ENCODE measurements at regions not wholly inside any gene's neighbourhood (a gene's known extent, or its start where the extent isn't known, plus 50 kb on each side); places are given as distances from the start of the nearest gene placed in this dataset.
"Not testable (repeated sequence)": the region's sequence is repeated elsewhere in the genome, so short reads cannot be mapped to it uniquely, and the experiment has no call there.

DNA sequence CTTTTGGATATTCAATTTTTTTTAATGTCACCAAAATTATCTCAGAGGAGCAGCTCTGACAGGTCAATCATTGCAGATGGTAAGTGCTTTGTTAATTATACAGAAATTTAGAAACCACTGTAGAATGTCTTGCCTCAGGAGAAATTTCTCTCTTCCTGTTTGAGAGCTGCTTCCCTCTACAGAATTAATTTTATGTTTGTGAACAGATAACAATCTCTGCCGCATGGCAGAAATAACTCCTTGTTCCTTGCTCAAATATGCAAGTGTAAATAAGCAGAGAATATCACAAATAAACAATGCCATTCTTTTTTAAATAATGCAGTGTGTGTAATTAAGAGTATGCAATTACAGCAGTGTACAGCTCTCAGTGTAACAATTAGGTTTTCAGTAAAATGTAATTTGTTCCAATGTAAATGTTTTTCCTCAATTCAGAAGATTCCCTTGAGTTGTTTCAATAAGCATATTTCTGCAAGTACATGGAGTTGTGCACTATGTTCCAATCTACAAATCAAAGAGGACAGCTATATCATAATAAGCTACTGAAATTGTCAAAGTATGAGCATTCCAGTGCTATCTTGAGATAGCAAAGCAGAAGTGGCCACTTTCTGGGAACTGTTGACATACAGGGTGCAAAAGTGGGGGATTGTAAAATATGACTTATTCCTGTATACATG is 1012.8 kb downstream of the MAT2B start:
- no peaks in the 10 kb centered on the region for H3K4me1 ChIP-seq
- DNase-seq: no peak
- H3K27me3 ChIP-seq: no peaks in the 10 kb centered on the region
- no peaks in the 10 kb centered on the region for H3K9me3 ChIP-seq (replicated peaks)
- H3K27ac ChIP-seq: no peak overlapping the region
- H3K36me3 ChIP-seq: no peaks in the 10 kb centered on the region
- no peak overlapping the region for H3K4me3 ChIP-seq

DNA sequence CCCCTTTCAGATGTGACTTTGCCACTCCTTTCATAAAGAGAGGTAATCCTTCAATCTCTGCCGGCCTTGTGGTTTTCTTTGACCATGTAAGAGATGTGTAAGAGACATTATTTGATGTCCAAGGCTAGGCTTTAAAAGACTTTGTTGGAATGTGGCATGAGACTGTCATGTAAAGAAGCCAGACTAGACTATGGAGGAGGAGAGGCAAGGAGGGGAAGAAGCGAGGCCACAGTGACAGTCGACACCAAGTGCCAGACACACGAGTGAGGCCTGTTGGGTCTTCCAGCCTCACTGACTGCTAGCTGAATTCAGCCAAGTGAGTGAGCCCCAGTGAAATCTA is 1013.3 kb downstream of the MAT2B start:
- H3K36me3 ChIP-seq: no peaks in the 10 kb centered on the region
- H3K27ac ChIP-seq: no peak overlapping the region
- H3K4me1 ChIP-seq: no peaks in the 10 kb centered on the region
- H3K4me3 ChIP-seq: no peak overlapping the region
- no peak for DNase-seq
- no peaks in the 10 kb centered on the region for H3K27me3 ChIP-seq
- no peaks in the 10 kb centered on the region for H3K9me3 ChIP-seq (replicated peaks)

DNA sequence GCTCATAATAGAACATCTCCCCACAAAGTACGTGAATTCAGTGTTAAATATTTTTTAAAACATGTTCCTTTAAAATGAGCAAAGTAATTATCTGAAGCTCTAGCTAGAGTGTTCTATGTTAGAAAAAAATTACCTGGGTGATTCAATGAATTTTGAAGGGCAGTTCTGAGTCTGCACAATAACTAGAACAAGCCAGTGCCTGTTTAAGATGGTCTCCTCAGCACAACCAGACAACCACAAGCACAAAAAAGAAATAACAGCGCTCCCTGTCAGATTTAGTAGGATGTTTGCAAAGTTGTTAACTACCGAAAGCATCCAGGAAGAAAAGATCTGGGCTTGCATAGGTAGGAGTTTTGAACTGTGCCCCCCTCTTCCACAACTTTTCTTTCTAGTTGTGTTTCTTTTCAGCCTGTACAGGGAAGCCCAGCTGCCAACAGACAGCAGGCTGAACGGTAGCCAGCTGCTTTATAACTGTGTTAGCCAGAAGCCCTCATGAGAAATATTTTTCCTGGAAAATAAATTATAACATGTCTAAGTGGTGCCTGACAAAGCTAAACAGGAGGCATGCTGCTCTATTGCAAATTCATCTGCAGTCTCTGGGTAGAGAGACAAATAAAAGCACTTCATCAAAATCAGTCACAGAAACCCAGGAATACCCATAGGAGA is 1026.9 kb downstream of the MAT2B start:
- Histone ChIP-seq H3K36me3 (no peaks in the 10 kb centered on the region), H3K4me3 (no peak overlapping the region), H3K27me3 (no peaks in the 10 kb centered on the region), H3K4me1 (no peaks in the 10 kb centered on the region), H3K9me3 (replicated peaks) (no peaks in the 10 kb centered on the region), H3K27ac (no peak overlapping the region)
- DNase-seq: no peak

DNA sequence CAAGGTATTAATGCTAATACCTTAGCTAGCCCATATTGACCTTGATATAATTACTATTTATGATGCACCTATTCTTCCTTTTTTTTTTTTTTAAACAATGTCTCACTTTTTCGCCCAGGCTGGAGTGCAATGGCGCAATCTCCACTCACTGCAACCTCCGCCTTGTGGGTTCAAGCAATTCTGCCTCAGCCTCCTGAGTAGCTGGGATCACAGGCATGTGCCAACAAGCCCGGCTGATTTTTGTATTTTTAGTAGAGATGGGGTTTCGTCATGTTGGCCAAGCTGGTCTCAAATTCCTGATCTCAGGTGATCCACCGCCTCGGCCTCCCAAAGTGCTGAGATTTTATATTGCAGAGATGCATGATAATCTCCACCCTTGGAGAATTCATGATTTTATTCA is 1028.0 kb downstream of the MAT2B start:
- H3K4me1 ChIP-seq; DNase-seq; H3K27me3 ChIP-seq; H3K9me3 ChIP-seq (replicated peaks); H3K4me3 ChIP-seq; H3K36me3 ChIP-seq; H3K27ac ChIP-seq: not testable (repeated sequence)

DNA sequence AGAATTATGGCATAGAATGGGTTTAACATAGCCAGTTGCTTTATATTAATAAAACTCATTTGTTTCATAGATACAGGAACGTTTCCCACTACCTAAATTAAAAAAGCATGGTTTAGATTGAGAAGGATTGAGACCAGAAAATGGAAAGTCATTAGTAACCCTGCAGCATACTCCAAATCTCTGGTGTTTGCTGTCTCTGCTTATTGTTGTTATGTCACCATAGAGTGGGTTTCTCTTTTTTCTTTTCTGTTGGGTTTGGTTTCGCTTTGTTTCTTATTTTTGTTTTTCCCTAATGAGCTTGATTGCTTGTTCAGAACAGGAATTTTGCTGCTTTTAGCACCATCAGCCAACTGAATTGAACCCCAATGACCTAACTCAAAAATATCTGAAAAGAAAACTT is 1034.8 kb downstream of the MAT2B start:
- Histone ChIP-seq H3K4me3 (no peak overlapping the region), H3K27ac (no peak overlapping the region), H3K27me3 (no peaks in the 10 kb centered on the region), H3K4me1 (no peaks in the 10 kb centered on the region), H3K36me3 (no peaks in the 10 kb centered on the region), H3K9me3 (replicated peaks) (no peaks in the 10 kb centered on the region)
- no peak for DNase-seq

DNA sequence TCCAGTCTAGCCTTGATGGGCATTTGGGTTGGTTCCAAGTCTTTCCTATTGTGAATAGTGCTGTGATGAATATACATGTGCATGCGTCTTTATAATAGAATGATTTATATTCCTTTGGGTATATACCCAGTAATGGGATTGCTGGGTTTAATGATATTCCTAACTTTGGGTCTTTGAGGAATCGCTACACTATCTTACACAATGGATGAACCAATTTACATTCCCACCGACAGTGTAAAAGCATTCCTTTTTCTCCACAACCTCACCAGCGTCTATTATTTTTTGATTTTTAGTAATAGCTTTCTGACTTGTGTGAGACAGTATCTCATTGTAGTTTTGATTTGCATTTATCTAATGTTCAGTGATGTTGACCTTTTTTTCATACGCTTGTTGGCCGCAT is 1040.1 kb downstream of the MAT2B start:
- no peak for DNase-seq
- Histone ChIP-seq H3K27ac (no peak overlapping the region), H3K9me3 (replicated peaks) (no peaks in the 10 kb centered on the region), H3K36me3 (no peaks in the 10 kb centered on the region), H3K27me3 (no peaks in the 10 kb centered on the region), H3K4me3 (no peak overlapping the region), H3K4me1 (no peaks in the 10 kb centered on the region)

DNA sequence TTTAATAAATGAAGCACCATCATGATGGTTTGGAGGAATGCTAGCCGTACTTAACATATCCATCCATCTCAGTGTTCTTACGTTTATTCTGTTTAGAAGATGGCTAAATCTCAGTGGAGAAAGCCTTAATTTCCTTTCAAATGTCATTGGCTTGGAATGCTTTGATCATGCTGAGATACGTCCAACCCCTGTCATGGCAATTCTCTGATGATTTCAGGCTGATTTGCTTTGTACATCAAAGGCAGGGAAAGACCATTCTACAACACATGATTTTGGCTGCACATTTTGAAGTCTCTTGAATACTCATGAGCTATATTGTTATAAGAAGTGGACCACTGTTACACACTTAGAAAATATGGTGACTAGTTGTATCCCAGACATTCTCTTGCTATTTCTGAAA is 1048.4 kb downstream of the MAT2B start:
- no peak for DNase-seq
- H3K9me3 ChIP-seq (replicated peaks): no peaks in the 10 kb centered on the region
- no peak overlapping the region for H3K27ac ChIP-seq
- H3K4me3 ChIP-seq: no peak overlapping the region
- H3K4me1 ChIP-seq: no peaks in the 10 kb centered on the region
- no peaks in the 10 kb centered on the region for H3K36me3 ChIP-seq
- H3K27me3 ChIP-seq: no peaks in the 10 kb centered on the region

DNA sequence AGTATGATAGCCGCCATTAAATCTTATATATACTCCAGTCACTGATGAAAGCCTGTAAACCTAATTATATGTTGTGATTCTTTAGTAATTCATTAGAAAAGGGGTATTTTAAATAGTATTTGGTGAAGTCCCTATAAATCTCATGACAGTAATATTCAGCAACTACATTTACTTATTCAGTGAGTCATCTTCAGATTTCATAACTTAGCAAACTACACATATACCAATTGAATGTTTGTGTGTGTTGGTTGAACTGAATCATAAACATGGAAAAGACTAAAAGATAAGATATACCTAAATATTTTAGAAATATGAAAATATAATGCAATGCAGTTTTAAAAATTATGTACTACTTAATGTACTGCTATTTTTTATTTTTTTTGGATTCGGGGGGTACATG is 1050.4 kb downstream of the MAT2B start:
- no peak overlapping the region for H3K27ac ChIP-seq
- H3K36me3 ChIP-seq: no peaks in the 10 kb centered on the region
- no peak overlapping the region for H3K4me3 ChIP-seq
- DNase-seq: no peak
- H3K4me1 ChIP-seq: no peaks in the 10 kb centered on the region
- H3K9me3 ChIP-seq (replicated peaks): no peaks in the 10 kb centered on the region
- H3K27me3 ChIP-seq: no peaks in the 10 kb centered on the region

DNA sequence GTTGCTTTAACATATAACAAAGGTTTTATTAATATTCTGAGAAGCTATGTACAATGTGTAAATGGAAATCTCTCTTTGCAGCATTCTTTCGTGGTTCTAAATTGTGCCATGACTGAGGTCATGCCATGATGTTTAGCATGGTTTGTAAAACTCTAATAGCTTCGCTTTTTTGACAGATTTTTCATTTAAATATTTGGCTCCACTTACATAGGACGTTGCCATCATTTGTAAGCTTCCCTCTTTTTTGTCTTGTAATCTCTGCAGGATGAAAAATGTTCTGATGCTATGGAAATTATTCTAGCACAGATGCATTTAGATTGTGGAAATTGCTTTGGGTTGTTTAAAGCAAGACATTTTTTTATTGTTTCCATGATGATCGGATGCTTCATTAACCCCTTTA is 1054.8 kb downstream of the MAT2B start:
- no peak for DNase-seq
- no peaks in the 10 kb centered on the region for H3K4me1 ChIP-seq
- H3K27ac ChIP-seq: no peak overlapping the region
- no peaks in the 10 kb centered on the region for H3K36me3 ChIP-seq
- H3K4me3 ChIP-seq: no peak overlapping the region
- no peaks in the 10 kb centered on the region for H3K27me3 ChIP-seq
- H3K9me3 ChIP-seq (replicated peaks): no peaks in the 10 kb centered on the region

DNA sequence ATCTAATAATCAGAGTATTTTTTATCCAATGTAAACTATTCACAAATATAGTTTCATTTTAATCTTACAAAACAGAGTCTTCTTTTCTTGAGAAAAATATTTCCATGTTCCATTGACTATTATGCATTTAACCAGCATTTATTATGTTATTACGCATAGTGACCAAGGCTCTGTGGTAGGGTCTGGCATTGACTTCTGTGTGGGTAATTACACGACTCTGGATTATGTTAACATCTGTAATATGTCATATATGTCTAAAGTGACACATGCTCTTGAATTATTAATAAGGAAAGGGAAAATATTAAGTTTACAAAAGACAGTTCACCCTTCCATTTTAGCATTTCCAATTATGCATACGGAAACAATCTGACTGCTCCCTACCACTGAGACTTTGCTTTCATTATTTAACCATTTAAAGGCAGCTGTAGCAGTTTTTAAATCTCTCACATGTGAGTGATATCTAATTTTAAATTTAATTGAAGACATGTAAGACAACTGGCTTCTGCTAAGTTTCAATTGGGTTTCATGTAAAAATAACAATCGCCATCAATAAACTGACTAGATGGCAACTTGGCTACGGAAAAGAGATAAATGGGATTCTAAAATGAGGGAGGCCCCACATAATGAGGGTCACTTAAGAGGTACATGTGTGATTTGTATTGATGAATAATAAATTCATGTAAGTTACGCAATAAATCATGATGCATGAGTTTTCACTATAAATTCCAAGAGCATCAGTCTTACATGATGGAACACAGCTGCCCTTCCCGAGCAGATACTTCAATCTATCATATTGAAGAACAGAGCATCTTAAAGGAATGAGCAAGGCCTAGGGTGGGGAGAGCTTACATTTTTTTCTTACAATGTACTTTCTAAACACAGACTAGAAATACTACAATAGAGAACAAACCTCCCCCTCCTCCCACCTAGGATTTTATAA is 1056.8 kb downstream of the MAT2B start:
- no peak overlapping the region for H3K27ac ChIP-seq
- no peaks in the 10 kb centered on the region for H3K36me3 ChIP-seq

DNA sequence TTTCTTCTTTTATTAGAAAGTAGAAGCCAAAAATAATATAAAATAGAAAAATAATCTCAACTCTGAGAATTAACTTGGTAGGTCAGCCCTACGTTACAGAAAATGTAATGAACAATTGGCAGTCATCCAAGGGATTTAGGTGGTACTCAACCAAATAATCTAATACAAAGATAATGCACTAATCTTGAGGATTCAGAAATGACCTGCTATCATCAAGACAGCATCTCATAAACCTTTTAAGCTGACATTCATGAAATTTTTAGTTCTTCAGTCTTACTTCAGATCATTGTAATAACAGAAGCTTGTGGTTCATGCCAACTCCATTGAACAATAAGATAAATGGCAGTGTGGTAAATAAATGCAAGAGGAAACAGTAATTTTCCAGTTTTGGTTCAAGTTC is 1058.0 kb downstream of the MAT2B start:
- no peak overlapping the region for H3K4me3 ChIP-seq
- H3K4me1 ChIP-seq: no peaks in the 10 kb centered on the region
- H3K9me3 ChIP-seq (replicated peaks): no peaks in the 10 kb centered on the region
- H3K36me3 ChIP-seq: no peaks in the 10 kb centered on the region
- no peak for DNase-seq
- no peak overlapping the region for H3K27ac ChIP-seq
- no peaks in the 10 kb centered on the region for H3K27me3 ChIP-seq

More for the DNA sequence above, 1056.8 kb downstream of the MAT2B start:
- no peaks in the 10 kb centered on the region for H3K27me3 ChIP-seq
- H3K4me1 ChIP-seq: no peaks in the 10 kb centered on the region
- no peak overlapping the region for H3K4me3 ChIP-seq
- DNase-seq: no peak
- H3K9me3 ChIP-seq (replicated peaks): no peaks in the 10 kb centered on the region

DNA sequence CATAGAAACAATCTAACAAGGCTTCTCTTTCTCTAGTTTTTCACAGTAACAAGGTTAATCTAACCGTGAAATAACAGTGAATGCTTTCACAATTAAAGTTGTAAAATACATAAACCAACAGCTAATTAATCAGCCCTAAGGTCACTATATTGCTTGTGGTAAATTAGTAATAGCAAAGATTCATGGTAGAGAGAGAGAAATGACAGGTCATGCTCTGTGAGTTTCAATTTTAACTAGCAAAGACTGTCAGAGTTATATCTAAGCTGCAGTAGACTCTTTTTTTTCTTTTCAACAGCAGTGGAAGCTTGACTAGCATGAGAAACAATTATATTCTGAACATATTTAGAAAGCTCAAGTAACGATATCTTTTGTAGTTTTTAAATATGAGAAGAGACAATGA is 1068.0 kb downstream of the MAT2B start:
- no peaks in the 10 kb centered on the region for H3K36me3 ChIP-seq
- no peaks in the 10 kb centered on the region for H3K4me1 ChIP-seq
- no peak overlapping the region for H3K27ac ChIP-seq
- H3K27me3 ChIP-seq: no peaks in the 10 kb centered on the region
- H3K4me3 ChIP-seq: no peak overlapping the region
- no peaks in the 10 kb centered on the region for H3K9me3 ChIP-seq (replicated peaks)
- DNase-seq: no peak

DNA sequence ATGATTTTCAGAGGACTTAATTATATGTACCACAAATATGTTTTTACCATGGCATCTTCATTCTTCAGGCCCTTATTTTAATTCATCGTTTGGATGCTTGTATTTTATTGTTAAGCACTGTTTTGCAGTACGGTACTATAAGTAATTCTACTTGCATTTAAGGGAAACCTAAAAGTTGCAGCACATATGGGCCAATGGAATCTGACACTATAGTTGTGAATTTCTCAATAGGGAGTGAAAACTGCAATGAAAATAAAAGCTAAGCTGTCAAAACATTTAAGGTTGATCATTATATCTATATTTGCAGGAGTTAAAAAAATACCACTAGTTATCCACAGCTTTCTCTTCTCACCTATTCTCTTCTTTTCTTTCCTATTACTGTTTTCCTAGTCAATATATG is 1071.8 kb downstream of the MAT2B start:
- Histone ChIP-seq H3K4me1 (no peaks in the 10 kb centered on the region), H3K9me3 (replicated peaks) (no peaks in the 10 kb centered on the region), H3K27ac (no peak overlapping the region), H3K4me3 (no peak overlapping the region), H3K36me3 (no peaks in the 10 kb centered on the region), H3K27me3 (no peaks in the 10 kb centered on the region)
- DNase-seq: no peak

DNA sequence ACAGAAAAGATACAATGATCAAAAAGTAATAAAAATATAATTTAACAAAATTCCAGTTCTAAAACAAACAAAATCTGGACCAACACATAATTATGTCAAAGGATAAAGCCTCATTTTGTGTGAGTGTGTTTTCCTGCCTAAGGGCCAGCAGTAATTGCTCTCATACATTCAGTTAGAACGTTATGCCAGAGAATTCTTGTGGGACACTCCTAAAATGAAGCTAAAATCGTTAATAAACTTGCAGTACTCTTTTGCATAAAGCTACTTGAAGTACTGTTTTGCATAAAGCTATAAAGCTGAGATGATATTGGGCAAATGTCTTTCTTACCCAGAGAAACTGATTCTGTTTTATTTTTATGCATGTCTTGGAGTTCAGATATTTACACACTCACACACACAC is 1072.3 kb downstream of the MAT2B start:
- no peak overlapping the region for H3K27ac ChIP-seq
- no peak for DNase-seq
- H3K27me3 ChIP-seq: no peaks in the 10 kb centered on the region
- no peaks in the 10 kb centered on the region for H3K9me3 ChIP-seq (replicated peaks)
- no peaks in the 10 kb centered on the region for H3K4me1 ChIP-seq
- H3K4me3 ChIP-seq: no peak overlapping the region
- H3K36me3 ChIP-seq: no peaks in the 10 kb centered on the region

DNA sequence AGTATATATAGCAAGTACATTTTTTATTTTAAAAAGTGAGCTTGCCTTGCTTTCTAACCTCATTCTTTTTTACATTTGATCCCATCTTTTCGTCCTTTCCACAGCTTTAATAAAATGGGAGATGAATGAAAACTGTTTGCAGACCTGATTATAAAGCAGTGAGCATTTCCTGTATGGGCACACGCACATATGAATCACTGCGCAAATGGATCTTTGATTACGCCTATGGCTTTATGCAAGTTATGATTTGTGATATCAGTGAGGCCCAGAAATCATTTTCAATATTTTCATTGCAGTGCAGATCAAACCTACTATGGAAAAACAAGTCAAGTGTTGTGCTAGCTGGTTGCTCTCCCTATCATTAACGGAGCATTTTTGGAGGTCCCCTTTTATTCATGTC is 1073.0 kb downstream of the MAT2B start:
- no peaks in the 10 kb centered on the region for H3K36me3 ChIP-seq
- H3K4me3 ChIP-seq: no peak overlapping the region
- H3K27me3 ChIP-seq: no peaks in the 10 kb centered on the region
- H3K4me1 ChIP-seq: no peaks in the 10 kb centered on the region
- H3K27ac ChIP-seq: no peak overlapping the region
- no peaks in the 10 kb centered on the region for H3K9me3 ChIP-seq (replicated peaks)
- no peak for DNase-seq
